CD4-positive, alpha-beta T cell treated with Interleukin-21 for 1 hour (primary cell): ENCODE measurements at regions not wholly inside any gene's neighbourhood (a gene's known extent, or its start where the extent isn't known, plus 50 kb on each side); places are given as distances from the start of the nearest gene placed in this dataset.

Experiments used
- DNase-seq: peaks from one replicate; pipeline ENCODE4 v3.0.0-alpha.2; 2020

DNA sequence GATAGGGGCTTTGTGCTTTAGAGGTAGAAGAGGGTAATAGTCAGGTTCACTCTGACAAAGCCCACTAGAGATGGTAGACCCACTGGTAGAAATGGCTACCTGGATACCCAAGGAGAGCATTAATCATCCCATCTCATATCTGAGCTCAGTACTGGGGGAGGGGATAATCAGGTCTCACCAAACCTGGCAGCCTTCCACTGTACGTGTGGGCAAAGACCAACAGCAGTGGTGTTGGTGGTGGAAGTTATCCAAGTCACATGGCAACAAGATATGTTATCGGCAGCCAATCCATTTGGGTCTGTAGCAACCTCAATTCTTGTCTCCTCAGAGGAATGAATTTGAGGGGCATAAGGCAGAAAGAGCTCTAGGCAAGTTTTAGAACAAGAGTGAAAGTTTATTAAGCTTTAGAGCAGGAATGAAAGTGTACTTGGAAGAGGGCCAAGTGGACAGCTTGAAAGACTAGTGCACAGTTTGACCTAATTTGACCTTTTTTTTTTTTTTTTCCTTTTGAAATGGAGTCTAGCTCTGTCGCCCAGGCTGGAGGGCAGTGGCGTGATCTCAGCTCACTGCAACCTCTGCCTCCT lies 67.0 kb upstream of the CXCL13 start:
- no peak for DNase-seq
